Immature natural killer cell (primary cell): ENCODE measurements at regions not wholly inside any gene's neighbourhood (a gene's known extent, or its start where the extent isn't known, plus 50 kb on each side); places are given as distances from the start of the nearest gene placed in this dataset.

Experiments used
- DNase-seq, 3 donors: peaks; one replicate each; pipeline ENCODE4 v3.0.0; 2022; ENCODE audit warnings: mixed read lengths in 1 of 3
- H3K27ac Mint-ChIP-seq, 6 donors: one replicate each; pipeline ENCODE4 v1.8.0; 2020; ENCODE audit warnings: mixed read lengths in 6 of 6, mild to moderate bottlenecking in 5 of 6, inconsistent platforms in 4 of 6, moderate library complexity in 3 of 6
- H3K27me3 Mint-ChIP-seq, 3 donors: one replicate each; pipeline ENCODE4 v1.8.0; 2020 to 2021; ENCODE audit warnings: low read depth in 3 of 3, mild to moderate bottlenecking in 3 of 3, mixed read lengths in 3 of 3, moderate library complexity in 3 of 3, inconsistent platforms in 1 of 3
- H3K36me3 Mint-ChIP-seq, 3 donors: one replicate each; pipeline ENCODE4 v1.8.0; 2020; ENCODE audit warnings: mixed read lengths in 3 of 3, inconsistent platforms in 2 of 3, mild to moderate bottlenecking in 2 of 3
- H3K4me1 Mint-ChIP-seq, 2 donors: one replicate each; pipeline ENCODE4 v1.8.0; 2020; ENCODE audit warnings: inconsistent platforms in 2 of 2, mild to moderate bottlenecking in 2 of 2, mixed read lengths in 2 of 2, moderate library complexity in 1 of 2
- H3K4me3 Mint-ChIP-seq, 5 donors: one replicate each; pipeline ENCODE4 v1.8.0; 2020; ENCODE audit warnings: mild to moderate bottlenecking in 5 of 5, mixed read lengths in 5 of 5, inconsistent platforms in 3 of 5, moderate library complexity in 3 of 5
- H3K9me3 Mint-ChIP-seq, 6 donors: one replicate each; pipeline ENCODE4 v1.8.0; 2020; ENCODE audit warnings: mild to moderate bottlenecking in 6 of 6, mixed read lengths in 6 of 6, inconsistent platforms in 4 of 6, moderate library complexity in 3 of 6

GRCh38 chr1:218669431-218669830, 324.3 kb downstream of the TGFB2 start:
- Mint-ChIP-seq H3K4me3 (no peak overlapping the region), H3K4me1 (no peaks in the 10 kb centered on the region), H3K36me3 (no peaks in the 10 kb centered on the region), H3K27me3 (no peaks in the 10 kb centered on the region), H3K27ac (no peak overlapping the region), H3K9me3 (peaks cover 6 to 36% (median 12%) of the 10 kb centered on the region in 6 donors)
- DNase-seq, result no peak

DNA sequence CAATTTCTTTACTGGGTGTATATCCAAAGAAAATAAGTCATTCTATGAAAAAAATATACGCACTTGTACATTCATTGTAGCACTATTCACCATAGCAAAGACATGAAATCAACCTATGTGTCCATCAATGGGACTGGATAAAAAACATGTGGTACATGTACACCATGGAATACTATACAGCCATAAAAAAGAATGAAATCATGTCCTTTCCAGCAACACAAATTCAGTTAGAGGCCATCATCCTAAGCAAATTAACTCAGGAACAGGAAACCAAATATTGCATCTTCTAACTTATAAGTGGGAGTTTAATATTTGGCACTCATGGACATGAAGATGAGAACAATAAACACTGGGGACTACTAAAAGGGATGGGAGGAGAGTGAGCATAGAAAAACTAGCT, 325.7 kb downstream of the TGFB2 start:
- H3K4me1 Mint-ChIP-seq, result no peaks in the 10 kb centered on the region
- H3K9me3 Mint-ChIP-seq, result peaks cover 6 to 26% (median 10%) of the 10 kb centered on the region in 6 donors
- no peak overlapping the region for H3K4me3 Mint-ChIP-seq
- DNase-seq, result no peak
- H3K27me3 Mint-ChIP-seq, result no peaks in the 10 kb centered on the region
- no peak overlapping the region for H3K27ac Mint-ChIP-seq
- no peaks in the 10 kb centered on the region for H3K36me3 Mint-ChIP-seq

DNA sequence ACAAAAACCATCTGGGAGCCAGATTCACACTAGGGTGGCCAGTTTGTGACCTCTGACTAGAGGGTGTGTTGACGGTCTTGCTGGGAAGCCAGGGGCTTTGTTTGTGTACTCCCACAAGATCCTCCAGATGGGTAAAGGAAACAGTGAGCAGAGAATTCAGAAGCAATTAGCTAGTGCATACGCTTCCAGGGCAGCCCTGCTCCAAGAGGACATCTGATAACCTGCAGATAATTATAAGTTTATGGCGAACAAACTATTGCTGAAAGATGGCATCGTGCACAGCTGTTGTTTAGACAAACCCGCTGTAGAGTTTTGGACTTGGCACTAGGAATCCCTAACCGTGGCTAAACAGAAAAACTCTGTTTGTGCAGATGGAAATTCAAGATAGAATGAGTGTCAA, 326.4 kb downstream of the TGFB2 start:
- no peak overlapping the region for H3K4me3 Mint-ChIP-seq
- H3K4me1 Mint-ChIP-seq, result no peaks in the 10 kb centered on the region
- H3K36me3 Mint-ChIP-seq, result no peaks in the 10 kb centered on the region
- H3K27me3 Mint-ChIP-seq, result no peaks in the 10 kb centered on the region
- DNase-seq, result no peak
- no peak overlapping the region for H3K27ac Mint-ChIP-seq
- peaks cover 8 to 26% (median 10%) of the 10 kb centered on the region in 6 donors for H3K9me3 Mint-ChIP-seq

DNA sequence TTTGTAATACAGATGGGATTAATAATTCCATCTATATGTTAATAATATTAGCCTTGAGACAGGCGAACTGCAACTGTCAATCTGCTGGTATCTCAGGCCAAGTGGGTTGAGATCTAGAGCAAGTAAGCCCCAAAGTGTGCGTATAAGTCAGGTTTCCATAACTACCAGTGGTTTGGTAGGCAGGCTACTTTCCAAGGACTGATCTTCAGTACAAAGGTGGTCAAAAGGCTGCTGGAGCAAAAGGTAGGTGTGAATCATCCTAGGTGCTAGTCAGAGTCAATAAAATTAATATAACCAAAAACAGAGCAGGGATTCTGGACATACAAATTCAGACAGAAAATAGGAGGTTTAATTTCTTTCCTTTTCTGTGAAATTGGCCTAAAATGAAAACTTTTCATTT, 328.0 kb downstream of the TGFB2 start:
- Mint-ChIP-seq H3K4me3 (no peak overlapping the region), H3K27me3 (no peaks in the 10 kb centered on the region), H3K27ac (no peak overlapping the region), H3K36me3 (no peaks in the 10 kb centered on the region), H3K4me1 (no peaks in the 10 kb centered on the region), H3K9me3 (peaks cover 3 to 21% (median 10%) of the 10 kb centered on the region in 6 donors)
- no peak for DNase-seq

- Mint-ChIP-seq H3K9me3 (peaks cover 3 to 19% (median 10%) of the 10 kb centered on the region in 6 donors), H3K27me3 (no peaks in the 10 kb centered on the region), H3K27ac (no peak overlapping the region), H3K4me1 (no peaks in the 10 kb centered on the region), H3K36me3 (no peaks in the 10 kb centered on the region), H3K4me3 (no peak overlapping the region)
- no peak for DNase-seq
Observed at GRCh38 chr1:218674280-218674773, 329.2 kb downstream of the TGFB2 start.

DNA sequence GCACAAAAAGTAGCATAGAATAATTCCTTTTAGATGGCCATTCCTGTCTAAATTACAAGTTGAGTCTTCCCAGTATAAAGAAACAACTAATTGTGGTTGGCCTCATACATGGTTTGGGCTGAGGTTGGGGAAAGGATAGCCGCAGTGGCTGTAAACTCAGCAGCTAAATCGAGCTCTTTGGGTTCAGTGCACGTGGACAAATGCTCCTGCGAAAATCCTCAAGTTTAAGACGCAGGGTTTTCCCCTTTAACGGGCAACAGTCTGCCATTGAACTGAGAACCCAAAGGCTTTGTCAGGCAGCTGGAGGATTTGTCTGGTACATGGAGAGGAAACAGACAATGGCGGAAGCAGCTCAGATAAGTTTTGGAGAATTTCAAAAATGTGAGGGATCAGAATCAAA, 331.9 kb downstream of the TGFB2 start:
- Mint-ChIP-seq H3K27ac (no peak overlapping the region), H3K9me3 (peaks cover 0 to 8% (median 4%) of the 10 kb centered on the region in 6 donors), H3K27me3 (no peaks in the 10 kb centered on the region), H3K4me1 (no peaks in the 10 kb centered on the region), H3K4me3 (no peak overlapping the region), H3K36me3 (no peaks in the 10 kb centered on the region)
- no peak for DNase-seq

GRCh38 chr1:218679391-218679790, 334.3 kb downstream of the TGFB2 start:
- Mint-ChIP-seq H3K27me3 (no peaks in the 10 kb centered on the region), H3K9me3 (peaks cover 0 to 8% (median 4%) of the 10 kb centered on the region in 6 donors), H3K4me1 (no peaks in the 10 kb centered on the region), H3K36me3 (no peaks in the 10 kb centered on the region), H3K27ac (no peak overlapping the region), H3K4me3 (no peak overlapping the region)
- DNase-seq, result no peak

DNA sequence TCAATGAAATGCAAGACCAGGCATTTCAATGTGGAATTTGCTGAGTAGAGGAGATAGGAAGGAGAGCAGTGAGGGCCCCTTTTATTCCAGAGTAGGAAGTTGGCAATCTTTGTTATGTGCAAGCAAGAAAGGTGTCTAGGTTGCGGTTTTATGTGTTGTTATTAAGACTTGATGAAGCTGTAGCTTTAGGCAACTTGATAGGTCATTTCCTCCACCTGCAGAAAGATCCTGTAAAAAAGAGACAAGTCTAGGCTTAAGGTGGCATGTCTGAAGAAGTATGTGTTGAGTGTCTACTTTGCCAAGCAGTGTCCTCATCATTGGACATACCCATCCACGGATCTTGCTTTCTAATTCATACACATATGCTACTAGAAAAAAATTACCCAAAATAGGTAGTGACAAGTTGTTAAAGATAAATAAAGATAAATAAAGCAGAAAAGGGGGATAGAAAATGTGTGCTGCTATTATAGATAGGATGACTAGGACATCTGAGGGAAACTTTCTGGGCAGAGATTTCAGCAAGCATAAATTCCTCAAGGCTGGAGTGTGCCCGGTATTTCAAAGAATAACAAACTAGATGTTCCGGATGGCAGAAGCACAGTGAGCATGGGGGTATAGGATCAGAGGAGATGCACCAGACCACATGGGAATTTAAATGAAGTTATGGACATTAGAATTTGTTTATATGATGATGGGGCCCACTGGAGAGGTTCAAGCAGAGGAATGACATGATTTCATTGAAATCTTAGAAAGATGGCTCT, 335.0 kb downstream of the TGFB2 start:
- H3K27me3 Mint-ChIP-seq, result no peaks in the 10 kb centered on the region
- no peak overlapping the region for H3K27ac Mint-ChIP-seq
- no peak overlapping the region for H3K4me3 Mint-ChIP-seq
- H3K36me3 Mint-ChIP-seq, result no peaks in the 10 kb centered on the region
- DNase-seq, result no peak
- peaks cover 0 to 8% (median 3%) of the 10 kb centered on the region in 6 donors for H3K9me3 Mint-ChIP-seq
- H3K4me1 Mint-ChIP-seq, result no peaks in the 10 kb centered on the region

DNA sequence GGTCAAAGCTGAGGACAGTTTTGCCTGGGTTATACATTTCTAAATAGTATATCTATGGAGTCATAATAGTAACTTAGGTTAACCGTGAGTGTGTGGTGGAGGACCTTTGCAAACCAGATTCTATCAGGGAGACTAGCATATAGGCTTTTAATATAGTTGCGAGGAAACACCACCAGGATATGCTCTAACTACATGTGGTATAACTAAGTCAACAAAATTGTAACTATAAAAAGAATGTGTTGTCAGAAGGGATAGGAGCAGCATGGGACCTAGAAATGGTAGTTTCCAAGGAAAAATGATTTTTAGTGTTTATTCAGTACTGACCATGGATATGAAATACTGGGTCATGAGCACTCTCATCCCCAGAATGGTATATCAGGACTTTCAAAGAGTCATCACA, 338.1 kb downstream of the TGFB2 start:
- Mint-ChIP-seq H3K4me3 (no peak overlapping the region), H3K4me1 (no peaks in the 10 kb centered on the region)

GRCh38 chr1:218686258-218686657, 341.1 kb downstream of the TGFB2 start:
- no peak overlapping the region for H3K27ac Mint-ChIP-seq
- H3K4me1 Mint-ChIP-seq, result no peaks in the 10 kb centered on the region
- H3K4me3 Mint-ChIP-seq, result no peak overlapping the region
- H3K9me3 Mint-ChIP-seq, result peaks cover 0 to 17% (median 6%) of the 10 kb centered on the region in 6 donors
- no peaks in the 10 kb centered on the region for H3K36me3 Mint-ChIP-seq
- H3K27me3 Mint-ChIP-seq, result no peaks in the 10 kb centered on the region
- no peak for DNase-seq

More for the DNA sequence above, 338.1 kb downstream of the TGFB2 start:
- peaks cover 0 to 23% (median 4%) of the 10 kb centered on the region in 6 donors for H3K9me3 Mint-ChIP-seq
- H3K27me3 Mint-ChIP-seq, result no peaks in the 10 kb centered on the region
- H3K27ac Mint-ChIP-seq, result no peak overlapping the region
- no peaks in the 10 kb centered on the region for H3K36me3 Mint-ChIP-seq
- no peak for DNase-seq

- DNase-seq, result no peak
- peaks cover 0 to 17% (median 5%) of the 10 kb centered on the region in 6 donors for H3K9me3 Mint-ChIP-seq
- no peaks in the 10 kb centered on the region for H3K4me1 Mint-ChIP-seq
- no peak overlapping the region for H3K27ac Mint-ChIP-seq
- no peaks in the 10 kb centered on the region for H3K27me3 Mint-ChIP-seq
- no peak overlapping the region for H3K4me3 Mint-ChIP-seq
- no peaks in the 10 kb centered on the region for H3K36me3 Mint-ChIP-seq
Observed at GRCh38 chr1:218686761-218687160, 341.6 kb downstream of the TGFB2 start.

GRCh38 chr1:218692808-218693207, 347.7 kb downstream of the TGFB2 start:
- H3K27me3 Mint-ChIP-seq, result no peaks in the 10 kb centered on the region
- no peak overlapping the region for H3K4me3 Mint-ChIP-seq
- no peaks in the 10 kb centered on the region for H3K36me3 Mint-ChIP-seq
- peaks cover 0 to 12% (median 3%) of the 10 kb centered on the region in 6 donors for H3K9me3 Mint-ChIP-seq
- no peak for DNase-seq
- no peaks in the 10 kb centered on the region for H3K4me1 Mint-ChIP-seq
- no peak overlapping the region for H3K27ac Mint-ChIP-seq

DNA sequence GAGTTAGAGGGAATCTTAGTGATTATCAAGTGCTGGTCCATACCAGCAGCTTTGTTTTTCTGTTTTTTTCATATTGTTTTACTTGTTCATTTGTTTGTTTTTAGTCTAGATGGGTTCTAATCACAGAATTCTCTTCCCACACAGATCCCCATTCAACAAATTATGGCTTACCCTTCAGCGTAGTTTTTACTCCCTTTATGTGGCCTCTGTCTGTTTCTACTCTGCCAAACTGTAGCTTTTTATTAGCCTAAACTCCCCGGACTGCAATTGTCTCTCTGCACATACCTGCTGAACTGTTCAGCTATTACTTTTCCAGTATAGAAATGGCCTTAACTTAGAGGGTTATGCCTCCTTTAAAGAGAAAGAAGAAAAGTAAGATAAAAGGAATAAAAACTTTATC, 348.5 kb downstream of the TGFB2 start:
- H3K27me3 Mint-ChIP-seq, result no peaks in the 10 kb centered on the region
- H3K36me3 Mint-ChIP-seq, result no peaks in the 10 kb centered on the region

GRCh38 chr1:218694085-218694484, 348.9 kb downstream of the TGFB2 start:
- no peak overlapping the region for H3K4me3 Mint-ChIP-seq

More for the DNA sequence above, 348.5 kb downstream of the TGFB2 start:
- Mint-ChIP-seq H3K9me3 (peaks cover 0 to 11% (median 2%) of the 10 kb centered on the region in 6 donors), H3K4me3 (no peak overlapping the region), H3K27ac (no peak overlapping the region), H3K4me1 (no peaks in the 10 kb centered on the region)
- no peak for DNase-seq

GRCh38 chr1:218694636-218695035, 349.5 kb downstream of the TGFB2 start:
- Mint-ChIP-seq H3K36me3 (no peaks in the 10 kb centered on the region), H3K27ac (no peak overlapping the region), H3K27me3 (no peaks in the 10 kb centered on the region), H3K4me3 (no peak overlapping the region), H3K4me1 (no peaks in the 10 kb centered on the region), H3K9me3 (peaks cover 0 to 8% (median 1%) of the 10 kb centered on the region in 6 donors)
- DNase-seq, result no peak

More at GRCh38 chr1:218694085-218694484, 348.9 kb downstream of the TGFB2 start:
- no peaks in the 10 kb centered on the region for H3K4me1 Mint-ChIP-seq
- H3K9me3 Mint-ChIP-seq, result peaks cover 0 to 11% (median 2%) of the 10 kb centered on the region in 6 donors
- no peaks in the 10 kb centered on the region for H3K36me3 Mint-ChIP-seq
- H3K27ac Mint-ChIP-seq, result no peak overlapping the region
- no peak for DNase-seq
- no peaks in the 10 kb centered on the region for H3K27me3 Mint-ChIP-seq
